GM12874 (cell line): ENCODE measurements at regions not wholly inside any gene's neighbourhood (a gene's known extent, or its start where the extent isn't known, plus 50 kb on each side); places are given as distances from the start of the nearest gene placed in this dataset.

Experiments used
- CTCF ChIP-seq: IDR thresholded peaks from 2 replicates; pipeline ENCODE4 v1.5.1; 2011; ENCODE audit warnings: low read depth, mild to moderate bottlenecking, control low read depth, low read length, moderate library complexity; ENCODE audit not compliant: insufficient read depth

- TF ChIP-seq CTCF, result no peak
These were observed 52.9 kb upstream of the HDDC2 start for GRCh38 chr6:125354649-125355048.

GRCh38 chr6:125356884-125357283 is 55.1 kb upstream of the HDDC2 start:
- TF ChIP-seq CTCF, result no peak

- no peak for TF ChIP-seq CTCF
These were observed 55.9 kb upstream of the HDDC2 start for GRCh38 chr6:125357515-125358256.

- no peak for TF ChIP-seq CTCF
These were observed 57.1 kb upstream of the HDDC2 start for GRCh38 chr6:125358898-125359297.

GRCh38 chr6:125361868-125362267 is 60.1 kb upstream of the HDDC2 start:
- no peak for TF ChIP-seq CTCF

GRCh38 chr6:125363039-125363823 is 61.5 kb upstream of the HDDC2 start:
- TF ChIP-seq CTCF, result no peak

GRCh38 chr6:125363824-125364165 is 62.0 kb upstream of the HDDC2 start:
- no peak for TF ChIP-seq CTCF
